HG02623 (cell line): ENCODE measurements at regions not wholly inside any gene's neighbourhood (a gene's known extent, or its start where the extent isn't known, plus 50 kb on each side); places are given as distances from the start of the nearest gene placed in this dataset.

Source experiments
- ATAC-seq: cut with Tn5 transposase; IDR thresholded peaks from one replicate; pipeline ENCODE4 v1.9.1; 2021; ENCODE audit warnings: moderate library complexity; ENCODE audit not compliant: unreplicated experiment

GRCh38 chr12:31783996-31784645 is 55.3 kb upstream of the AMN1 start:
- ATAC-seq = no peak

GRCh38 chr12:31783556-31783955 is 54.7 kb upstream of the AMN1 start:
- no peak for ATAC-seq

- no peak for ATAC-seq
Observed at GRCh38 chr12:31781894-31782540, 53.2 kb upstream of the AMN1 start.

GRCh38 chr12:31780096-31780495 is 51.3 kb upstream of the AMN1 start:
- no peak for ATAC-seq

GRCh38 chr12:31778687-31779086 is 49.9 kb upstream of the AMN1 start:
- no peak for ATAC-seq
